Spleen (tissue), 11 donors: ENCODE measurements at regions not wholly inside any gene's neighbourhood (a gene's known extent, or its start where the extent isn't known, plus 50 kb on each side); places are given as distances from the start of the nearest gene placed in this dataset.

Source experiments
- DNase-seq: peaks from one replicate; pipeline ENCODE4 v3.0.0-alpha.2; 2020
- H3K27ac ChIP-seq, 8 donors: fragments of 200-600 bp; sonication (generic) in 7 of 8; 1 replicate in 4 of 8; 2 replicates in 4 of 8; pipeline versions ENCODE4 v1.5.0 to v1.8.0; 2016 to 2021; ENCODE audit warnings: inconsistent platforms in 4 of 8, mild to moderate bottlenecking in 4 of 8, moderate library complexity in 1 of 8
- H3K27me3 ChIP-seq, 7 donors: fragments of 200-600 bp; sonication (generic) in 6 of 7; replicated peaks in 1 of 7; 1 replicate in 4 of 7; 2 replicates in 3 of 7; pipeline versions ENCODE4 v1.5.0 to v1.8.0; 2016 to 2021; ENCODE audit warnings: inconsistent platforms in 3 of 7, mild to moderate bottlenecking in 1 of 7
- H3K36me3 ChIP-seq, 6 donors: fragments of 200-600 bp; sonication (generic) in 5 of 6; 1 replicate in 4 of 6; 2 replicates in 2 of 6; pipeline versions ENCODE4 v1.5.0 to v1.8.0; 2016 to 2021; ENCODE audit warnings: inconsistent platforms in 2 of 6
- H3K4me1 ChIP-seq, 6 donors: fragments of 200-600 bp; sonication (generic) in 5 of 6; 1 replicate in 3 of 6; 2 replicates in 3 of 6; pipeline versions ENCODE4 v1.5.0 to v1.8.0; 2016 to 2021; ENCODE audit warnings: inconsistent platforms in 3 of 6
- H3K4me3 ChIP-seq, 8 donors: fragments of 200-600 bp; sonication (generic) in 7 of 8; 1 replicate in 4 of 8; 2 replicates in 4 of 8; pipeline versions ENCODE4 v1.5.0 to v1.8.0; 2016 to 2021; ENCODE audit warnings: inconsistent platforms in 4 of 8, mild to moderate bottlenecking in 4 of 8, moderate library complexity in 2 of 8
- H3K9me3 ChIP-seq, 8 donors: fragments of 200-600 bp; sonication (generic) in 7 of 8; 1 replicate in 4 of 8; 2 replicates in 4 of 8; pipeline versions ENCODE4 v1.5.0 to v1.8.0; 2016 to 2021; ENCODE audit warnings: inconsistent platforms in 4 of 8
- CTCF ChIP-seq, 11 experiments: fragments of 200-600 bp in 7 of 11; fragments of 450-650 bp in 4 of 11; sonication (generic) in 4 of 11; IDR thresholded peaks in 8 of 11; conservative IDR thresholded peaks in 3 of 11; 1 replicate in 7 of 11; 2 replicates in 4 of 11; pipeline versions ENCODE4 v1.4.0 to v1.8.0; 2016 to 2021; ENCODE audit warnings: antibody characterized with exemption in 11 of 11, inconsistent platforms in 4 of 11, mild to moderate bottlenecking in 1 of 11
- POLR2A ChIP-seq, 3 donors: fragments of 450-650 bp; IDR thresholded peaks; one replicate each; pipeline ENCODE4 v1.5.1; 2017; ENCODE audit warnings: antibody characterized with exemption in 3 of 3, mild to moderate bottlenecking in 1 of 3
- POLR2AphosphoS5 ChIP-seq, 3 donors: sonication (generic); formaldehyde crosslinking; IDR thresholded peaks; one replicate each; pipeline ENCODE4 v1.5.1; 2017; ENCODE audit warnings: antibody characterized with exemption in 3 of 3
- WGBS, 5 donors: extraction: QIAGEN DNeasy Blood & Tissue Kit in 3 of 5; methylation state at CpG; one replicate each; pipeline versions ENCODE4 v1.1.5 to v1.1.7; 2013 to 2018; 5-methylcytosine and 5-hydroxymethylcytosine counted together
- intact Hi-C: fragments of 100-400 bp; cut with DNase I; formaldehyde crosslinking; loops from one replicate; pipeline ENCODE4 v1.15.0; 2023; ENCODE audit warnings: low total_unique reads
- donor health status: healthy with polysubstance abuse.
- donor health status: DM: no; HTN: no; CAD: no; lungs with moderate emphysema.
- donor health status: DM: no; HTN: no; CAD: no.
- donor health status: Bipolar disorder and iron deficiency.
- donor health status: healthy.
- donor health status: DM: no; HTN: no; CAD: no.
- donor health status: DM: yes; HTN: yes; CAD: no.

- Histone ChIP-seq H3K9me3 (no peaks in the 10 kb centered on the region), H3K27me3 (no peaks in the 10 kb centered on the region), H3K27ac (no peak overlapping the region), H3K4me1 (no peaks in the 10 kb centered on the region), H3K4me3 (no peak overlapping the region), H3K36me3 (no peaks in the 10 kb centered on the region)
- WGBS, 5 donors: 67 to 76% (median 71%) methylated on average over 4 of the region's 4 CpGs
- intact Hi-C loops: no loop called here
- no peak for DNase-seq
- TF ChIP-seq POLR2AphosphoS5 (IDR thresholded peaks at IDR 0.05) (no peak), POLR2A (IDR thresholded peaks at IDR 0.05) (no peak), CTCF (IDR thresholded peaks at IDR 0.05 in 8 of 11, conservative IDR thresholded peaks at IDR 0.05 in 3 of 11) (no peak)
Observed at GRCh38 chr11:101264306-101264705, 134.7 kb upstream of the PGR start.

DNA sequence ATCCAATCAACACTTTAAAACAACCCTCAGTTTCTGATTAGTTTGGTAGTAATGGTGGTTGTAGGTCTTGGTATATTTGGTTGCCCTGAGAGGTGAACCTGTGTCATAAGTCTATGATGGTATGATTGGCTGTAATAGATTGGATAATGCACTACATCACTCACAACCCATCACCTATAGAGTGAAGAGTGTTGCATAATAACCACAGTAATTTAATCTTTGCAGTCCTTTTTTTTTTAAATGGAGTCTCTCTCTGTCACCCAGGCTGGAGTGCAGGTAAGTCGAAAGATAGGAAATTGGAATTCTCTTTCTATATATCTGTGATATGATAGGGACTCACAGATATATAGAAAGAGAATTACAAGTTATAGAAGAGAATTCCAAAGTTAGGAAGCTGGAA, 133.4 kb upstream of the PGR start:
- 73 to 97% (median 85%) methylated on average over 1 of the region's 1 CpG for WGBS, 5 donors
- DNase-seq: no peak
- Histone ChIP-seq H3K27ac (no peak overlapping the region), H3K36me3 (no peaks in the 10 kb centered on the region), H3K4me3 (no peak overlapping the region), H3K27me3 (no peaks in the 10 kb centered on the region), H3K9me3 (no peaks in the 10 kb centered on the region), H3K4me1 (no peaks in the 10 kb centered on the region)
- TF ChIP-seq POLR2A (IDR thresholded peaks at IDR 0.05): no peak
- TF ChIP-seq CTCF (IDR thresholded peaks at IDR 0.05 in 8 of 11, conservative IDR thresholded peaks at IDR 0.05 in 3 of 11): no peak
- TF ChIP-seq POLR2AphosphoS5 (IDR thresholded peaks at IDR 0.05): no peak
- intact Hi-C loops: no loop called here

- Histone ChIP-seq H3K4me1 (no peaks in the 10 kb centered on the region), H3K9me3 (no peaks in the 10 kb centered on the region), H3K27ac (no peak overlapping the region), H3K27me3 (no peaks in the 10 kb centered on the region), H3K4me3 (no peak overlapping the region), H3K36me3 (no peaks in the 10 kb centered on the region)
- TF ChIP-seq CTCF (IDR thresholded peaks at IDR 0.05 in 8 of 11, conservative IDR thresholded peaks at IDR 0.05 in 3 of 11): no peak
- WGBS, 5 donors: 74 to 97% (median 87%) methylated on average over 1 of the region's 1 CpG
- no peak for DNase-seq
- intact Hi-C loops: no loop called here
Observed at GRCh38 chr11:101262258-101262657, 132.6 kb upstream of the PGR start.

GRCh38 chr11:101255036-101255435, 125.4 kb upstream of the PGR start:
- 75 to 88% (median 77%) methylated on average over 2 of the region's 2 CpGs for WGBS, 5 donors
- peaks cover 0 to 9% (median 0%) of the 10 kb centered on the region in 8 donors for H3K9me3 ChIP-seq
- no peaks in the 10 kb centered on the region for H3K4me1 ChIP-seq
- H3K27me3 ChIP-seq: no peaks in the 10 kb centered on the region
- intact Hi-C loops: no loop called here
- TF ChIP-seq POLR2A (IDR thresholded peaks at IDR 0.05) (no peak), CTCF (IDR thresholded peaks at IDR 0.05 in 8 of 11, conservative IDR thresholded peaks at IDR 0.05 in 3 of 11) (no peak), POLR2AphosphoS5 (IDR thresholded peaks at IDR 0.05) (no peak)
- no peak for DNase-seq
- H3K4me3 ChIP-seq: no peak overlapping the region
- no peaks in the 10 kb centered on the region for H3K36me3 ChIP-seq
- H3K27ac ChIP-seq: no peak overlapping the region
